ENCODE measurements at regions not wholly inside any gene's neighbourhood (a gene's known extent, or its start where the extent isn't known, plus 50 kb on each side); places are given as distances from the start of the nearest gene placed in this dataset.

GRCh38 chr2:225766431-225766830 lies 366.9 kb downstream of the NYAP2 start:
- H3K9me3 ChIP-seq (ENCODE audit: low read length): no peaks in the 10 kb centered on the region
- no peak overlapping the region for H3K4me2 ChIP-seq (ENCODE audit: low read length)
- no peak overlapping the region for H3K9ac ChIP-seq (ENCODE audit: low read length)
- H4K20me1 ChIP-seq (ENCODE audit: insufficient read depth, low read length): no peaks in the 10 kb centered on the region
- H3F3A ChIP-seq (ENCODE audit: insufficient read depth, low read length): no peaks in the 10 kb centered on the region
- TF ChIP-seq EZH2 (IDR thresholded peaks at IDR 0.05; ENCODE audit: borderline replicate concordance, low read length): no peak
- TF ChIP-seq CTCF (IDR thresholded peaks at IDR 0.05; ENCODE audit: low read length): no peak
- no peak overlapping the region for H3K27ac ChIP-seq (ENCODE audit: low read depth, low read length, poor library complexity, severe bottlenecking)
- H3K9me2 ChIP-seq (ENCODE audit: low read depth, low read length): no peaks in the 10 kb centered on the region
- no peaks in the 10 kb centered on the region for H3K27me3 ChIP-seq (ENCODE audit: insufficient read depth, low read length)
- H2AFZ ChIP-seq (ENCODE audit: low read length): no peak overlapping the region
- H3K4me1 ChIP-seq (ENCODE audit: insufficient read depth, low read length, severe bottlenecking): no peaks in the 10 kb centered on the region
- H3K79me2 ChIP-seq (ENCODE audit: insufficient read depth, low read length): no peaks in the 10 kb centered on the region
- H3K36me3 ChIP-seq (ENCODE audit: insufficient read depth, low read length): no peaks in the 10 kb centered on the region
- H3K4me3 ChIP-seq (ENCODE audit: low read depth, low read length, poor library complexity, severe bottlenecking): no peak overlapping the region

GRCh38 chr2:225765820-225766219 lies 366.3 kb downstream of the NYAP2 start:
- Histone ChIP-seq H3F3A (ENCODE audit: insufficient read depth, low read length) (no peaks in the 10 kb centered on the region), H3K4me1 (ENCODE audit: insufficient read depth, low read length, severe bottlenecking) (no peaks in the 10 kb centered on the region), H3K4me3 (ENCODE audit: low read depth, low read length, poor library complexity, severe bottlenecking) (no peak overlapping the region), H3K9me2 (ENCODE audit: low read depth, low read length) (no peaks in the 10 kb centered on the region), H3K9me3 (ENCODE audit: low read length) (no peaks in the 10 kb centered on the region), H3K4me2 (ENCODE audit: low read length) (no peak overlapping the region), H3K27ac (ENCODE audit: low read depth, low read length, poor library complexity, severe bottlenecking) (no peak overlapping the region), H3K9ac (ENCODE audit: low read length) (no peak overlapping the region), H3K36me3 (ENCODE audit: insufficient read depth, low read length) (no peaks in the 10 kb centered on the region), H4K20me1 (ENCODE audit: insufficient read depth, low read length) (no peaks in the 10 kb centered on the region), H3K79me2 (ENCODE audit: insufficient read depth, low read length) (no peaks in the 10 kb centered on the region), H3K27me3 (ENCODE audit: insufficient read depth, low read length) (no peaks in the 10 kb centered on the region), H2AFZ (ENCODE audit: low read length) (no peak overlapping the region)
- TF ChIP-seq CTCF (IDR thresholded peaks at IDR 0.05; ENCODE audit: low read length): no peak
- TF ChIP-seq EZH2 (IDR thresholded peaks at IDR 0.05; ENCODE audit: borderline replicate concordance, low read length): no peak

- no peaks in the 10 kb centered on the region for H3K9me3 ChIP-seq (ENCODE audit: low read length)
- no peaks in the 10 kb centered on the region for H4K20me1 ChIP-seq (ENCODE audit: insufficient read depth, low read length)
- no peaks in the 10 kb centered on the region for H3K4me1 ChIP-seq (ENCODE audit: insufficient read depth, low read length, severe bottlenecking)
- no peaks in the 10 kb centered on the region for H3K36me3 ChIP-seq (ENCODE audit: insufficient read depth, low read length)
- no peak for TF ChIP-seq CTCF (IDR thresholded peaks at IDR 0.05; ENCODE audit: low read length)
- no peaks in the 10 kb centered on the region for H3F3A ChIP-seq (ENCODE audit: insufficient read depth, low read length)
- H3K4me2 ChIP-seq (ENCODE audit: low read length): no peak overlapping the region
- H3K9me2 ChIP-seq (ENCODE audit: low read depth, low read length): no peaks in the 10 kb centered on the region
- H3K9ac ChIP-seq (ENCODE audit: low read length): no peak overlapping the region
- H3K27ac ChIP-seq (ENCODE audit: low read depth, low read length, poor library complexity, severe bottlenecking): no peak overlapping the region
- no peak overlapping the region for H2AFZ ChIP-seq (ENCODE audit: low read length)
- H3K27me3 ChIP-seq (ENCODE audit: insufficient read depth, low read length): no peaks in the 10 kb centered on the region
- no peaks in the 10 kb centered on the region for H3K79me2 ChIP-seq (ENCODE audit: insufficient read depth, low read length)
- H3K4me3 ChIP-seq (ENCODE audit: low read depth, low read length, poor library complexity, severe bottlenecking): no peak overlapping the region
Observed at GRCh38 chr2:225764346-225764745, 364.8 kb downstream of the NYAP2 start.

Data from OCI-LY1 (cell line).